ENCODE measurements at regions not wholly inside any gene's neighbourhood (a gene's known extent, or its start where the extent isn't known, plus 50 kb on each side); places are given as distances from the start of the nearest gene placed in this dataset.
A peak's percentile ranks its signal among the peaks of the same experiment; 100 is the strongest.

DNA sequence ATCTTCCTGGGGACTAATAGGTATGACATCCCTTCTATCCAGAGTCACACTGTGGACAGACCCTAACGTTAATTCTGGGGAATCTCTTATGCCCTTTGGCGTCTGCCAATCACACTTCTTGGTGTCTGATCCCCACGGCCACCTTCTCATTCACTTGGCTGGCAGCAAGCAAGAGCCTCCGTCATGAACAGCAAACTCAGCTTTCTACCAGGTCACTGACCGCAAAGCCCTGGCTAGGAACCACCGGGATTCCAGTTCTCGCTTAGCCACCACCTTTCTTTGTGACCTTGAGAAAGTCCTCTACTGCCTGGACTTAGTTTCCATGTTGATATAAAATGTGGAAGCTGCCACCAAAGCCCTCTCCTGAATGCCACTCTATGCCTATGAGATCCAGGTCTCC, 67.7 kb upstream of the FCN1 start:
- in situ Hi-C loops (cut with MboI; ENCODE audit: low pct_unique_long_range_greater_than_20kb, low sequenced_read_pairs): no loop called here

DNA sequence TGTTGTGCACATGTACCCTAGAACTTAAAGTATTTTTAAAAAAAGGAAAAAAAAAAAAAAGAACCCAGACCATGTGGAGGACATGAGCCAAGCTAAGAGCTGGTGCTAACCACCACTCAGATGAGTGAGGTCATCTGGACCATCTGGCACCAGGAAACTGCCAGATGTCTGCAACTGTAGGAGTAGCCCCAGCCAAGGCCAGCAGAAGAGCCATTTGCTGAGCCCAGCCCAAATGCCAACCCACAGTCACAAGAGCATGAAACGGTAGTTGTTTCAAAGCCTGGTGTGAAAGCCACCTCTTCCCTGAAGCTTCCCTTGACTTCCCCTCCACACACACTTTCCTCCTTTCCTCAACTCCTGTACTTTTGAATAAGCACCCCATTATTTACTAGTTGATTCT, 69.2 kb upstream of the FCN1 start:
- in situ Hi-C loops (cut with MboI; ENCODE audit: low pct_unique_long_range_greater_than_20kb, low sequenced_read_pairs): no loop called here
- DNase-seq: no peak

More for the DNA sequence above, 67.7 kb upstream of the FCN1 start:
- no peak for DNase-seq

DNA sequence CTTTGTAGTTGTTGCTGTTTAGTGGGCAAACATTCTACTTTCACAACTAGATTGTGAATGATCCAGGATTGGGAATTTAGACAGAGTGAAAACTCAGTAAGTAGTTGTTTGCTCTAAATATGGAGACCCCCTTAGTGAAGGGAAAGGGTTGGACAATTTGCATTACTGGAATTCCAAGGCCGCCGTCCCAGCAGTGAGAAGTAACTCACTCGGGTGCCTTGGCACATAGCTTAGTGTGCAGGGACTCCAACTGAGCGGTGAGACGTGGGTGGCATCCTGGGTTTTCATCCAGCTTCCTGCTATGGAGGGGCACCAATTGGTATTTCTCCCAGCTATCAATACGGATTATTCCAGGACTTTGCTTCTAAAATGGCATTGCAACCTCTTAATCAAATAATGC, 69.7 kb upstream of the FCN1 start:
- DNase-seq: no peak
- in situ Hi-C loops (cut with MboI; ENCODE audit: low pct_unique_long_range_greater_than_20kb, low sequenced_read_pairs): no loop called here

- DNase-seq: no peak
- in situ Hi-C loops (cut with MboI; ENCODE audit: low pct_unique_long_range_greater_than_20kb, low sequenced_read_pairs): no loop called here
These were observed 70.4 kb upstream of the FCN1 start for GRCh38 chr9:134987906-134988700.

GRCh38 chr9:134988706-134989105, 71.0 kb upstream of the FCN1 start:
- no peak for DNase-seq
- in situ Hi-C loops (cut with MboI; ENCODE audit: low pct_unique_long_range_greater_than_20kb, low sequenced_read_pairs): no loop called here

DNA sequence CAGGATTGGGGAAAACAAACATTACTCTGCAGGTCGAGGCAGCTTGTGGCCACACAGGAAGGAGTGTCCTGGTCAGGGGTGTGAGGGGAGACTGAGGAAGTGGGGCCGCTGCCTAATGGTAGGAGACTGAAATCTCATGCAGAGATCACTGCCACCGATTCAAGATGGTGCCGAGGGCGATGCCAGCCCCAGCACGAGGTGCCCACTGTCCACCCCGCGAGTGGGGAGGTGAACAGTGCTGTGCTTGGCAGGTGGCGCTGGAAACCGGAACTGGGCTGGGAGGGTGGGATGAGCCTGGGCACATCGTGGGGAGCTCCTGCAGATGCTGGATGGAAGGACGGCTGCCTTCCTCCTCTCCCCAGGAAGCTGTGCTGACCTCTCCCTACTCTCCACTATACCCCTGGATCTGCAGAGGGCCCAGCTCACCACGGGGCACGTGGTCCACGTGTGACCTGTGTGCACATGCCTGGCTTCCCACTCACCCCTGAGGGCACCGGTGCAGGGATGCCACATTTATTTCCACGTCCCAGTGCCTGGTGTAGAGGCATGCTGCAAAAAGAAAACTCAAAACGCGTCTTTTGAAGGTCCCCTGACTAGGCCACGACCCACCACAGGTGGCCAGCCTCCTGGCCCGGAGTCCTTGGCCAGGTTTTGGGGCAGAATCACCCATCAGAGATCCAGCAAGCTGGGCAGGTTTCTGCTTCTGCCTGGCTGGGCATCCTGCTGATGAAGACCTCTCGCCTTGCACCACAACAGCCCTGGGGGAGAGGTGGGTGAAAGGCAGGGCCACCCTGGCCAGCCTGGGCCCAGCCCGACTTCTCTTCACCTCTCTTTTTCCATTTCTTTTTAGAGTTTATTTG, 71.7 kb upstream of the FCN1 start:
- no peak for DNase-seq
- in situ Hi-C loops (cut with MboI; ENCODE audit: low pct_unique_long_range_greater_than_20kb, low sequenced_read_pairs): no loop called here

DNA sequence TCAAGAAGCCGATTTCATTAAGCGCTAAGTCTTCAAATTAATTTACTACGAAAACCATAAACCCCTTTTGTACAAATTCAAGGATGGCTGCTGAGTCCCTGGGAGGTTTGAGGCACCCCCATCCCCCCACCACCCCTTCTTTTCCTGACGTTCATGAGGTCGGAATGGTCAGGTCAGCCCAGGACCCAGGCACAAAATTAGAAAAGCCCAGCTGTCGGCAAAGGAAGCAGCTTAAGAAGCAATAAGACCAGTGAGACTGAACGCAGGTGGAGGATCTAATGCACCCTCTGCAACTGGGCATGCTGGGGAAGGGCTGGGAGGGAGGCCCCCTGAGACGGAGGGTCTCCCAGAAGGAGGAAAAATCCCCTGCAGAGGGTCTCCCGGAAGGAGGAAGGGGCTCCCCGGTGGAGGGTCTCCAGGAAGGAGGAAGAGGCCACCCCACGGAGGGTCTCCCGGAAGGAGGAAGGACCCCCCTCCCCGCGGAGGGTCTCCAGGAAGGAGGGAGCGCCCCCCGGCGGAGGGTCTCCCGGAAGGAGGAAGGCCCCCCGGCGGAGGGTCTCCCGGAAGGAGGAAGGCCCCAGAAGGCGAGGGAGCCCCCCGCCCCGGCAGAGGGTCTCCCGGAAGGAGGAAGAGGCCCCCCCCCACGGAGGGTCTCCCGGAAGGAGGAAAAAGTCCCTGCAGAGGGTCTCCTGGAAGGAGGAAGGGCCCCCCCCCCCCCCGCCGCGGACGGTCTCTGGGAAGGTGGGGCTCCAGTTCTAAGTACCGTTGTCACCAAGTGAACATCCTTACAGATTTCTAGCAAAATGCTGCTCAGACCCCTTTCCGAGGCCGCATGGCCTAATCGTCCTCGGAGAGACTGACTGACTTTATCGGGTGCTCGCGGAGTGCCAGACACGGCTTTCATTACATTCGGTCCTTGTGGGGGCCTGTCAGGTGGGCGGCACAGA, 74.4 kb upstream of the FCN1 start:
- in situ Hi-C loops (cut with MboI; ENCODE audit: low pct_unique_long_range_greater_than_20kb, low sequenced_read_pairs): no loop called here
- no peak for DNase-seq

GRCh38 chr9:134992755-134993124, 75.0 kb upstream of the FCN1 start:
- in situ Hi-C loops (cut with MboI; ENCODE audit: low pct_unique_long_range_greater_than_20kb, low sequenced_read_pairs): no loop called here

GRCh38 chr9:134993416-134993815, 75.7 kb upstream of the FCN1 start:
- in situ Hi-C loops (cut with MboI; ENCODE audit: low pct_unique_long_range_greater_than_20kb, low sequenced_read_pairs): no loop called here
- no peak for DNase-seq

More at GRCh38 chr9:134992755-134993124, 75.0 kb upstream of the FCN1 start:
- no peak for DNase-seq

DNA sequence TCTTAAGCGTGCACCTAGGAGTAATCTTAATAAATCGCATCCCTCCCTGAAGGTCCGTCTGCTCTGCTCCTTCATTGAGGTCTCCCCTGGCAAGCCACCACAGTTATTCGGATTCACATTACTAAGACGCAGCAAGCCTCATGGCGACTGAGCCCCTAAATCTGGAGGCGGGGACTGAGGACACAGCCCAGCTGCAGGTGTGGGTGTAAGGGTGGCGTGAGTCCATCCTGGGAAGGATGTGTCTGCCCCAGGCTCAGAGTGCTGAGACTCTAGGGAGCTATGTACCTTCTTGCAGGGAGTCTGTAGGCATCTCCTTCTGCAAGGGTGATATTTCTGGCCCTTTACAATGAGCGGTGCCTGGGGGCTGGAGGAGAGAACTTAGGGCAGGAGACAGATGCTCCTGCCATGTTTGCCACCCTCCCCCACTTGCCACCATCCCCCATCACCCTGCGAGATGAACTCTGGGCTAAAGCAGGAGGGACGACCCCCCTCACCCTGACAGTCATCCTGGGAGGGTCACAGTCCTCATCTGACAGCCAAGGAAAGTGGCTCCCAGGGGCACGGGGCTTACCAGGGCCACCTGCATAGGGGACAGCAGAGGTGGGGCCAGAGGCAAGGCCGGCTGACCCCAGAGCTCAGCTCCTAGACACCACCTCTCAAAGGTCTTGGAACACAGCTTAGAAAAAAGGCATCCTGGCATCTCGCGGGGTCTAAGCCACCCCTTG, 76.4 kb upstream of the FCN1 start:
- no peak for DNase-seq
- in situ Hi-C loops (cut with MboI; ENCODE audit: low pct_unique_long_range_greater_than_20kb, low sequenced_read_pairs): no loop called here

DNA sequence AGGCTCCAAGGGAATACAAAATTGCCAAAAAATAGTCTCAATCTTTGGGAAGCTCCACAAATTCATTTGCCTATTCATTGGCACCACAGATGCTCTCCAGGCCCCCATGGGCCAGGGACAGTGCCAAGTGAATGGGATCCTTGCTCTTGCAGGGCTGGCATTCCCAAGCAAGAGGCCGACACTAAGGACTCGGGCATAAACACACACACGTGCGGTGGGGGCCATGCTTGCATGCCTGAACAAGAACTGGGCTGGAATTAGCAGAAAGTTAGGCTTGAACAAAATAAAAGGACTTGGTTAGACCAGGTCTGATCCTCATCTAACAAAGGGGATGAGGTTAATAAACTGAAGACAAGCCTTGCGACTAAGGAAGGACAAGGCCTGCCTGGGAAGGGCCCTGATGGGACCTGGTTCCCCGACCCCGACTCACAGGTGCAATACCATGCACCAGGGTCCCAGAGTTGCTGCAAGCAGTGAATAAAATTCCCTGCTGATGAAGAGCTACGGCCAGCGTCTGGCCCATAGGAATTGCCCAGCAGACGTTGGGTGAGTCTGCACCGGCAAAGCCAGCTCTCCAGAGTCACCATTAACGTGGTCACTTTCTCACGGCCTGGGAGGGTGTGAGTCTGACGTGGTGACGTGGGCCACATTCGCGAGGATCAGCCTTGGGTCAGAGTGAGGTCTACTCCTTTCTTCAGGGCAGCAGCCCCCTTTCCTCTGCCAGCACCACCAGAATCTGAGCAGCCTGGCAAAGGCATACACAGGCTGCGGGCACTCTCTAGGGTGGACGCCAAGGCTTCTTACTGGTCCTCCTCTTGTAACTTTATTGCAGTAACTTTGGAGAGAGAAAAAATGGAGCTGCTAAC, 77.4 kb upstream of the FCN1 start:
- no peak for DNase-seq
- in situ Hi-C loops (cut with MboI; ENCODE audit: low pct_unique_long_range_greater_than_20kb, low sequenced_read_pairs): no loop called here

GRCh38 chr9:134995792-134996120, 78.0 kb upstream of the FCN1 start:
- in situ Hi-C loops (cut with MboI; ENCODE audit: low pct_unique_long_range_greater_than_20kb, low sequenced_read_pairs): no loop called here
- no peak for DNase-seq

- in situ Hi-C loops (cut with MboI; ENCODE audit: low pct_unique_long_range_greater_than_20kb, low sequenced_read_pairs): no loop called here
- DNase-seq: no peak
These were observed 79.1 kb upstream of the FCN1 start for GRCh38 chr9:134996591-134997530.

DNA sequence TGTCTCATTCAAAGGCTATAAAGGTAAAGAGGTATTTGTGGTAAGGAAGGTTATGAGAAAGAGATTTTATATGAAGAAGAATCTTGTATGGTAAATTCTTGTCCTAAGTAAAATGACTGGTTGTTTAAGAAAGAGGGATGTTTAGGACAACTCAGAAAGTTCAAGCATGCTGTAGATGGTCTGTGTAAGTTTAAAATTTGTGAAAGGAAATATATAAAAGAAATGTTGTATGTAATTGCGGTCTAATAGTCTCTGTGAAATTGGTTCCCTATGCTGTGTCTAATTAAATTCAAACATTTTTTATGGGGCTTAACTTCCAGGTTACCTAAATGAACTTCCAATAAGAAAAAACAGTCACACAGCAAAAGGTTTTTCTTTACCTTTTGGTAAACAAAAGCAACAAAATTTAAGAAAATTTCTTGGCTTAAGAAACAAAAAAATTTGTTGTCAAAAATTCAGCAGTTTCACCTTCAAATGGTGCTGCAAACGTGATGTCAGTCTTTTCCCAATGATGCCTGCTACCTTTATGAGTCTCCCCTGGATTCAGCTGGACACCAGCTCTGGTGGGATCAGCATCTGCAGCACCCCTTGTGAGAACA, 83.0 kb upstream of the FCN1 start:
- in situ Hi-C loops (cut with MboI; ENCODE audit: low pct_unique_long_range_greater_than_20kb, low sequenced_read_pairs): no loop called here
- peak; percentile 5 for DNase-seq

DNA sequence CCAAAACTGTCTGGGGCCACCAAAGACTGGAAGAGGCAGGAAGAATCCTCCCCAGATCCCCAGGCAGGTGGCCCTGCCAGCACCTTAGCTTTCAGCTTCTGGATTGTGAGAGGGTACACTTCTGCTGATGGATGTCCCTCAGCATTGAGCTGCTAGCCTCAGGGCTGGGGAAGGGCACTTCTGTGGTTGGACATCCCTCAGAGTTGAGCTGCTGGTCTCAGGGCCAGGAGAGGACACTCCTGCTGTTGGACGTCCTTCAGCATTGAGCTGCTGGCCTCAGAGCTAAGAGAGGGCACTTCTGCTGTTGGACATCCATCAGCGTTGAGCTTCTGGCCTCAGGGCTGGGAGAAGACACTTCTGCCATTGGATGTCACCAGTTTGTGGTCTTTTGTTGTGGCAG, 83.8 kb upstream of the FCN1 start:
- in situ Hi-C loops (cut with MboI; ENCODE audit: low pct_unique_long_range_greater_than_20kb, low sequenced_read_pairs): no loop called here

DNA sequence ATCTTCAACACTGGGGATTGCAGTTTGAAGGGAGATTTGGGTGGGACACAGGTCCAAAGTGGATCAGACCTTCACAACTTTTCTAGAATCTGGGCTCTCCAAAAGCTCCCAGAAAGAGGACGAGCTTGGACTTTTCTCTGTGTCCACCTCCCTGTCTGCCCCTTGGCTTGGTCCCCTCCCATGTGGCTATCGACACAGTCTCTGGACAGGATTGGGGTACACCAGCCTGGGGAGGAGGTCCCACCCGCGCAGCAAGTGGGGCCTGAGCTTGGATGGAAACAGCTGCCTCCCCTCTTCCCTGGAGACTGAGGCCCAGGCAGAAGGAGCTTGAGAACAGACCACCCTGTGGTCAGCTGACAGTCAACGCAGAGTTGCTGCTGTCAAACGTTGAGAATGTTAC, 84.6 kb upstream of the FCN1 start:
- DNase-seq: no peak
- in situ Hi-C loops (cut with MboI; ENCODE audit: low pct_unique_long_range_greater_than_20kb, low sequenced_read_pairs): no loop called here

More for the DNA sequence above, 83.8 kb upstream of the FCN1 start:
- DNase-seq: no peak

DNA sequence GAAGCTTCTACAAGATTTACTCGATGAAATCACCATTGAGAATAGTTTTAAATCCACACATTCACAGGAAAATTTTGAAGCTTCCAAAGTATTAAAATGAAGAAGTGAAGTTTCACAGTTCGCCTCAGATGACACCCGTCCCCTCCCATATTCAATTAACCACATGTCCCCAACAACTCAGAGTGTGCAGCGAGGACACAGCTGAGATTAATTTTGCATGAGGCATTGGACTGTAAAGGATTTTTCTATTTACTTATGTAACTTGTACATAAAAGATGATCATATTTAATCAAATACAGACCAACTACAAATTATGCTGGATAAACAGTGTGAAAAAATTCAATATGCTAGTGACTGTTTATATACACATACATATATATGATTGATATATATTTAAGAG, 84.7 kb upstream of the OLFM1 start:
- no peak for DNase-seq
- in situ Hi-C loops (cut with MboI; ENCODE audit: low pct_unique_long_range_greater_than_20kb, low sequenced_read_pairs): no loop called here
